ENCODE measurements at regions not wholly inside any gene's neighbourhood (a gene's known extent, or its start where the extent isn't known, plus 50 kb on each side); places are given as distances from the start of the nearest gene placed in this dataset.
"Not testable (repeated sequence)": the region's sequence is repeated elsewhere in the genome, so short reads cannot be mapped to it uniquely, and the experiment has no call there.

GRCh38 chr19:28685077-28685476, 527.9 kb downstream of the UQCRFS1 start:
- not testable (repeated sequence) for DNase-seq (ENCODE audit: low spot score)

- DNase-seq (ENCODE audit: low spot score): no peak
These were observed 532.8 kb downstream of the UQCRFS1 start for GRCh38 chr19:28680111-28680510.

GRCh38 chr19:28670836-28671235, 542.1 kb downstream of the UQCRFS1 start:
- no peak for DNase-seq (ENCODE audit: low spot score)

GRCh38 chr19:28669804-28670203, 543.1 kb downstream of the UQCRFS1 start:
- DNase-seq (ENCODE audit: low spot score): no peak

- no peak for DNase-seq (ENCODE audit: low spot score)
These were observed 545.5 kb downstream of the UQCRFS1 start for GRCh38 chr19:28667348-28667977.

- no peak for DNase-seq (ENCODE audit: low spot score)
These were observed 547.2 kb downstream of the UQCRFS1 start for GRCh38 chr19:28665748-28666147.

- no peak for DNase-seq (ENCODE audit: low spot score)
These were observed 556.3 kb downstream of the UQCRFS1 start for GRCh38 chr19:28656644-28657043.

GRCh38 chr19:28655054-28655453, 557.9 kb downstream of the UQCRFS1 start:
- no peak for DNase-seq (ENCODE audit: low spot score)

- DNase-seq (ENCODE audit: low spot score): no peak
These were observed 560.2 kb downstream of the UQCRFS1 start for GRCh38 chr19:28652765-28653164.

GRCh38 chr19:28646629-28647028, 566.3 kb downstream of the UQCRFS1 start:
- DNase-seq (ENCODE audit: low spot score): no peak

- no peak for DNase-seq (ENCODE audit: low spot score)
These were observed 568.7 kb downstream of the UQCRFS1 start for GRCh38 chr19:28644169-28644775.

GRCh38 chr19:28642787-28643683, 569.9 kb downstream of the UQCRFS1 start:
- no peak for DNase-seq (ENCODE audit: low spot score)

GRCh38 chr19:28641395-28641794, 571.6 kb downstream of the UQCRFS1 start:
- DNase-seq (ENCODE audit: low spot score): no peak

- DNase-seq (ENCODE audit: low spot score): no peak
These were observed 572.4 kb downstream of the UQCRFS1 start for GRCh38 chr19:28640506-28640905.

- DNase-seq (ENCODE audit: low spot score): no peak
These were observed 574.5 kb downstream of the UQCRFS1 start for GRCh38 chr19:28638445-28638844.

- DNase-seq (ENCODE audit: low spot score): no peak
These were observed 576.2 kb downstream of the UQCRFS1 start for GRCh38 chr19:28636706-28637105.

- DNase-seq (ENCODE audit: low spot score): no peak
These were observed 576.8 kb downstream of the UQCRFS1 start for GRCh38 chr19:28636016-28636629.

- DNase-seq (ENCODE audit: low spot score): no peak
These were observed 578.1 kb downstream of the UQCRFS1 start for GRCh38 chr19:28634837-28635236.

GRCh38 chr19:28634019-28634328, 579.0 kb downstream of the UQCRFS1 start:
- no peak for DNase-seq (ENCODE audit: low spot score)

GRCh38 chr19:28633319-28634018, 579.5 kb downstream of the UQCRFS1 start:
- DNase-seq (ENCODE audit: low spot score): peak; percentile 43

- no peak for DNase-seq (ENCODE audit: low spot score)
These were observed 580.4 kb downstream of the UQCRFS1 start for GRCh38 chr19:28632371-28633080.
